Ammon's horn (tissue), 1 donor: ENCODE measurements at regions not wholly inside any gene's neighbourhood (a gene's known extent, or its start where the extent isn't known, plus 50 kb on each side); places are given as distances from the start of the nearest gene placed in this dataset.
"Not testable (repeated sequence)": the region's sequence is repeated elsewhere in the genome, so short reads cannot be mapped to it uniquely, and the experiment has no call there.

ENCODE experiments used
- DNase-seq: peaks from one replicate; pipeline ENCODE4 v3.0.0-alpha.2; 2016; ENCODE audit warnings: low spot score

DNA sequence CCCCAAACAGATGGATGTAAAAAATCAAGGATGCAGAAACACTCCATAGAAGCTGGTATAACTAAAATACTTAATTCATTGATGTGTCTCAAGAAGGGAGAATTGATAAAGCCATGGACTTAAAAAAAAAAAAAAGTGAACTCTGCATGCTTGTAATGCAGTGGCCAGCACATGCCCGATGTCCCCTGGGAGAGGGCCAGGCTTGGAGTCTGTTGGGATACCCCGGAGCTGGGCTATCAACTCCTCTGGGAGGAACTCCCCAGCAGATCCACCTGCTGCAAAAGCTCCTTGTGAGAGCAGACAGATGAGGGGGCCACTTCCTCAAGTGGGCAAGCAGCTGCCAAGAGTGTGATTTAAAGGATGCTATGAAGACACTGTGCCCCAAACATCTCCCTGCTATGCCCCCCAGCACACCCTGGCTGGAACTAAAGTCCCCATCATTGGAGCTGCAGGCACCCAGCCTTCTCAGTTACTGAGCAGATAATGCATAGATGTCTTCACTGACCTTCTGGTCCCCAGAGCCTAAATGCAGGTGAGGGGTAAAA is 311.5 kb upstream of the ID2 start:
- DNase-seq: no peak

DNA sequence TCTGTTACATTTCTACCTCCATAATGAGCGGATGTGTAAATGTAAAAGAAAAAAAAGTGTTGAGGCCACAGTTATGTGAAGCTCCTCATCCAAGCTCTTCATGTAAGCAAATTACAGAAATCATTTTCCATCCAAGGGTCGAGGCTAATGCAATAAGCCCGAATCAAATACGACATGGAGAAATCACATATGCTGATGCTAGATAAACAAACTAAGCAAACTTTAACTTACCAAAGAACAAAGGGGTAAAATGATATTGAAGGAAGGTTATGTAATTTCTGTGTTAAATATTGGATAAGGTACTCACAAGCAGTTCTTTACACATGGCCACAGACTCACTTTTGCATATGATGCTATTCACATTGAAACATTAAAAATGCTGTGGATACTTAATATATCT is 310.2 kb upstream of the ID2 start:
- no peak for DNase-seq

DNA sequence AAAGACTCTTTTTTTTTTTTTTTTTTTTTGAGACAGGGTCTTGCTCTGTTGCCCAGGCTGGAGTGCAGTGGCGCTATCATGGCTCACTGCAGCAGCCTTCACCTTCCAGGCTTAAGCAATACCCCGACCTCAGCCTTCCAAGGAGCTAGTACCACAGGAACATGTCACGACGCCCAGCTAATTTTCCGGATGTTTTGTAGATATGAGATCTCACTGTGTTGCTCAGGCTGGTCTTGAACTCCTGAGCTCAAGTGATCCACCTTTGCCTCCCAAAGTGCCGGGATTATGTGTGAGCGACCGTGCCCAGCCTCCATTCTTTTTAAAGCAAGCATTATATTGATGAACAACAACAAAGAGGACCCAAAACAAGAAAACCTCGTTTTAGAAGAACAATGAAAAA is 307.1 kb upstream of the ID2 start:
- DNase-seq: no peak

DNA sequence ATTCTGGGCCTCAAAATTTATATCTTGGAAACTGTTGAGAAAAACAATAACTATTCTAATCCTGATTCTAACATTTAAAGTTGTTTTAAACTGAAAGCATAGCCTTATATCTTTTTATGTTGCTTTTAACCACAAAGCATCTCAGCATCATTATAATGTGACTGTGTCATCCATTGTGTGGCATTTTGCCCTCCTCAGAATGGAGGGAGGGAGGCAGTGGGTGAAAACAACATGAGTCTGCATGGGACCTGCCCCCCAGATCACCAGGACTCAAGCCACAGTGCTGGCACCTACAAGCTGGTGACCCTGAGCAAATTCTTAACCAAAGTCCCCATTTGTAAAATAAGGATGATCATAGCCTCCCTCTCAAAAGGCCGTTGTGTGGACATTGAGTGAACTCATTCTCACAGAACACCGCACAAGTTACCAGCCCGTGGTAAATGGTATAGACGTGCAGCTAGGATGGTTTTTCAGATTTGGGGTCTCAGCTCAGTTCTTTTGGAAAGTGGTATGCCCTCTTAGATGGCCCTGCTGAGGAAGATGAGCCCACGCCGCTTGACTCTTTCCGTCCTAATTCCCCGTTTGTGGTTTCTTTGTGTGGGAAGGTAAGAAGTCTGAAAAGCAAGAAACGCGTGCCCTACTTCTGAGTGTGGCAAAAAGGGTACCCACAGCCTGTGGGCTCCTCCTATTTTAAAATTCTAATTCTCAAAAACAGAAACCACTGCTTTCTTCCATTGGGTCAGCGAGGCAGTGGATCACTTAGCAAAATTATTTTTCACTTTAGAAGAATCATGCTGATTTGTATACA is 305.0 kb upstream of the ID2 start:
- no peak for DNase-seq

DNA sequence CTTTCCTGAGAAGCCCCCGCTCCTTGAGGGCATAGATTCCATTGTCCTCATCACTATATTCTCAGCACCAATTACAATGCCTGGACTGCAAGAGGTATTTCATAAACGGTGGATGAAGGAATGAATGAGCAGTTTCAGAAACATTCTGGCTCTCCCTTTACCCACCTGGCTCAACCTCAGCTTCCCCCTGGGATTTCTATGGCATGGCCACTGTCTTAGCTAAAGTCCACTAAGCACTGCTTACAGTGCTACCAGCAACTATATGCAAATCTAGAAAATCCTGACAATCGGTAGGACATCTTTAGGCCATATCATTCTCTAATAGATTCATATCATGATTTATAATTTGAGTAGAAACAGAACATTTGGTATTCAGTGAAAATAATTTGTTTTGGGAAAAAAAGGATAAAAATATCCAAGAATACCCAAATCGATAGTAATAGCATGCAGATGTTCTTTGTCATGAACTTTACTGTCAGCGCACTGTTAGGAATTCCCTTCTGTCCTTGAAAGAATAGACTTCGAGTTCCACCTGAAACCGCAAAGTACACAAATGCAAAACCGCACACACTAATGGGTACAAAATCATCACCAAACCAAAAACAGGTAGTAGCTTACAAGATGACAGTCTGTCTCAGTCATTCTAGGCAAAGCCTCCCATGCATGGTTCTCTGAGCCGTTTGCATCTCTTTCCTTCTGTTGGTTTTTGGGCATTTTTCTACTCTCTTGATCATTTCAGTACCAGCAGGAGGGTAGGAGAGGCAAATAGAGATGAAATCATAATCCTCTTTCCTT is 303.6 kb upstream of the ID2 start:
- DNase-seq: no peak

DNA sequence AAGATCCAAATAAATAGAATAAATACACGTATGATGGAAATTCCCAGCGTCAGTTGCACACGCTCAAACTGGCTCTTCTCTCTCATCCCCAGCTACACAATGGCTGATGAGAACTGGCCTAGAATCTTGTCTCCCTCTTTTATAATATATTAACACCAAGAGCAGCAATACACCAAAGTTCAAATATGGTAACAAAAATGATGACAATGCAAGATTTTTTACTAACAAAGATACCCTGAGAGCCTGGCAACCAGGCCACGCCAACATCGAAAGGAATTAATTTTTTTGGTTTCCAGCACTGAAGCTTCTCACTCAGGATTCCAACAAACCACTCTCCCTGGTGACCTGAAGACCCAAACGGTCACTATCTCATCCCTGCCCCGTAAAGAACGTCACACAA is 302.7 kb upstream of the ID2 start:
- DNase-seq: no peak

DNA sequence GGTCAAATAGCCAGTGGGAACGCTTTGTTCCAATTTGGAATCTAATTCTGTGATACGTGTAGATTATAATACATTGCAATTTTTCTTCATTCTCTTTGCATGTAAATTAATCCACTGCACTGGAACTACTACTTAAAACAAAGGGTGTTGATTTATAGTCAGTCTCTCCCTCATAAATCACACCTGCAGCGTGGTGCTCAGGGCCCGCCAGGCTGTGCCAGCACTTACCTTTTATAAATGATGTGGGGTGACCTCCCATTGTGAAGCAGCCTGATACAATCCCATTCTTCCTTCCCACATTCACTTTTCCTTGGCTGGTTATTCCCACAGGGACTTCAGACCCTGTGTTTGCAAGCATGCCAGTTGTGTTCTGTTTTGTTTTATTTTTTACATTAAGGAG is 302.3 kb upstream of the ID2 start:
- DNase-seq: no peak

DNA sequence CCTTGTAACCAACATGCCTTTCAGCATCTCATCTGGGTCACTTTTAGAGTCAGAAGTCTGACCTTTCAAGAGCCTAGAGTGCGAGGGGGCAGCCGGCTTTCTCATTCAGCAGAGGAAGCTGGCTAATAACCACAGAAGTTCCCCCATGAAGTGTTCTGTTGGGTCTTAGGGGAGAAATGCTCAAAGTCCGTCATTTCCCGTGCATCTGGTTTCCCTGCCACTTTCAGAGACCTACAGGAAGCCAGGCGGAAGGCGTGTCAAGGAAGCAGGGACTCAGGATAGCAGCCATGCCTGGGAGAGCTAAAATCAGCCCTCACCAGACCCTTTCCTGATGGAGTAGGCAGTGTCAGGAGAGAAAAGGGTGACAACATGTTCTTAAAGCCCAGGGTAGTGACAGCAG is 301.8 kb upstream of the ID2 start:
- no peak for DNase-seq

DNA sequence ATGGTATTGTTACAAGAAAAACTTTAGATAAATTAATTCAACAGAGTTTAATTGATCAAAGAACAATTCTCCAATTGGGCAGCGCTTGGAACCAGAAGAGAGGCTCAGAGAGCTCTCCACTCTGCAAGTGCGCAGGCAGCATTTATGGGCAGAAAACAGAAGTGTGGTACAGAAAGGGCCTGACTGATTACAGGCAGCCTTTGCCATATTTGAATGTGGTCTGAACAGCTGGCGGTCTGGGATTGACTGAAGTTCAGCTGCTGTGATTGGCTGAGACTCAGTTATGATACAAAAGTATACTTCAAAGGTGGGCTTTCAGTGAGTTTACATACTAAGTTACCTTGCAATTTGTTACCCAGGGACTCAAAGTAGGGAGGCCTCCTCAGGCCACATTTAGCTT is 301.3 kb upstream of the ID2 start:
- no peak for DNase-seq

DNA sequence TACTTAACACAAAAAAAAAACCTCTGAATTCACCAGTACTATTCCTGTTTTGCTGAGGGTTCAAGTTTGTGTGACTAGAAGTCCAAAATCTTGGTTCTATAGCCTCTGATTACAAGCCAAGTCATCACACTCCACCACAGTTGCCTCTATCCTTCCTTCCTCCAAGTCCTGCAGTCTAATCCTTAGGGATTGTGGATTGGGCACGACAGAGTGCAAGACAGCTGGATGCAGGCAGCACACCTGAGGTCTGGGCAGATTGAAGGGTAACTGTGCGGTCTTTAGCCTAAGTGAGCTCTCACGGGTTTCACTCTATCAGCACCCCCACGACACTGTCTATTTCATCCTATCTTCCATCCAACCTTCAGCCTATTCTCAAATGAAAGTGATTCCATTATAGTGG is 299.4 kb upstream of the ID2 start:
- DNase-seq: no peak

DNA sequence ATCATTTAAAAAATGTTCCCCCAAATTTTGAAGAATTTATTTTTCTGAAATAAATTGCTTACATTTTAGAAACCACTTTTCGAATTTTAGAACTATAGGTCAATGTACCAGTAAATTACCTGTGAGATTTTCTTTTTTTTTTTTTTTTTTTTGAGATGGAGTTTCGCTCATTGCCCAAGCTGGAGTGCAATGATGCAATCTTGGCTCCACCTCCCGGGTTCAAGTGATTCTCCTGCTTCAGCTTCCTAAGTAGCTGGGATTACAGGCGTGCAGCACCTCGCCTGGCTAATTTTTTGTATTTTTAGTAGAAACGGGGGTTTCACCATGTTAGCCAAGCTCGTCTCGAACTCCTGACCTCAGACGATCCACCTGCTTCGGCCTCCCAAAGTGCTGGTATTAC is 295.1 kb upstream of the ID2 start:
- DNase-seq: not testable (repeated sequence)

DNA sequence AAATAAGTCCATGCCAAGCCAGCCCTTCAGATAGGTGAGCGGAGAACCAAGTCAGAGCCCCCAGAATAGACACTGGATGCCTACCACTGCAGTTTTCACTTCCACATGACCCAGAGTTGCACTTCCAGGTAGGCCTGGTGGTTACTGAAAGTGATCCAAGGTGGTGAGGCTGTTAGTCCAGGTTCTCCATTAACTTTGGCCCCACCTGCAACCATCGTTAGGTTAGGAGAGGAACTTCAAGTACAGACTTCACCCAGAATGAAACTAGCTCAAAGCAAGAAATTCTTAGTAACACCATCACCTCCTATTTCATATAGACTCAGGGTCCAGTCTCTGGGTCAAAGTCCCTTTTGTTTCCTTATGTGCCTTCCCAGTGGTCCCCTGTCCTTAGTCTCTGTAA is 293.1 kb upstream of the ID2 start:
- DNase-seq: no peak

DNA sequence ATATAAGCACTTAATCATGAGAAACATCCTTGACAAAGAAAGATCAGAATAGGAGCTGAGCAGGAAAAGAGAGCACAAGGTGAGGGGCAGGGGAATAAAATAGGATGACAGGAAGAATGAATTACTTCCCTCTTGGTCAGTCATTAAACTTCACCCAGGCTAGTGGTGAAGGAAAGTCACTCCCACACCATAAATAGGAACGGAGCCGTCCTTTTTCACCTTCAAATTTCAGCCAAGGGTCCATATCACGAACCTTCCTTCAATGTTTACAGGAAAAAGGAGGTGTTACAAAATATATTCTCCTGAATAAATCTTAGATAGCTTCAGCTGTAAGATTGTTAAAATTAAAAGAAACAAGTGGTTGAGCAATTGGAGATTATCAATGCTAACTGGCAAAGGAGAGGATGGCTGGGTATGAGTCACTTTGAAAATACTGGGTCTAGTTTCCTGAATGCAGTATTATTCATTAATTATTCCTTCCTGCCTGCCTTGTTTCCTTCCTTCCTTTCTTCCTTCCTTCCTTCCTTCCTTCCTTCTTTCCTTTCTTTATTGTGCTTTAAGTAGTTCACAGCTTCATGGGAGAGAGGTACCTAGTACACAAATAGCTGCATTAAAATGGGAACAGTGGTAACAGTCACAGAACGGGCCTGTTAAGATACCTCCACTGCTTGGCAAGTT is 292.3 kb upstream of the ID2 start:
- no peak for DNase-seq

DNA sequence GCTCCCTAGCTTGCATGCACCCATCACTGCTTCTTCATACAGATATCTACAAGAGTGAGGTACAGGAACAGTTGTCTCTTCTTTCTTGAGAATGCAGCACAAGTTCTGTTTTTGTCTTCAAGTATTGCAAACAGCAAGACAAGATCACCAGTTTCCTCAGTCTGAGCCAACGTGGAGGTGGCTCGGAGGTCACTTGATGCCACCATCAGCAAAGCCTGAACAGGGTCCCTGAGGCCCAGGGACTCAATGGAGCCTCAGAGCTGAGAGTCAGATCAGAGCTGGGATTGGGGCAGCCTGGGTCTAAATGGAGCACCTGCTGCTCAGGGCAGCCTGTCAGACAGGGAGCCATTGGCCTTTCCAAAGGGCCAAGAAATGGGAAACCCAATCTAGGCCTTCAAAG is 290.7 kb upstream of the ID2 start:
- no peak for DNase-seq

DNA sequence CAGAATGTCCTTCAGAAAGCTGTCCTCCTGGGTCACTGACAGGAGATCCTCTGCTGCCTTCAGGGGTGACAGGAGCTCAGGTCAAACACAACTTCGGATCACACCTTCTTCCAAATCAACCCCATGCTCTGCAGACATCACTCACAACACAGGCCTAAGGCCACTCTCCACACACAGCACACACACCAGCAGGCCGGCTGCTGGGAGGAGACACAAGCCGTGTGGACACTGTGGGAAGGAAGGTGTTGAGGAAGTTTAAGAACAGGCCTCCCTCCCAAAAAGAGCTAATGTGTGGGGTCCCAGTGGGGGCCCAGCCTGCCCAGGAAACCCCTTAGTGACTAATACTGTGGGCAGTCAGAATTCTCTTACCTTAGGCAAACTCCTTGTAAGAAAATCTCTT is 290.3 kb upstream of the ID2 start:
- no peak for DNase-seq

DNA sequence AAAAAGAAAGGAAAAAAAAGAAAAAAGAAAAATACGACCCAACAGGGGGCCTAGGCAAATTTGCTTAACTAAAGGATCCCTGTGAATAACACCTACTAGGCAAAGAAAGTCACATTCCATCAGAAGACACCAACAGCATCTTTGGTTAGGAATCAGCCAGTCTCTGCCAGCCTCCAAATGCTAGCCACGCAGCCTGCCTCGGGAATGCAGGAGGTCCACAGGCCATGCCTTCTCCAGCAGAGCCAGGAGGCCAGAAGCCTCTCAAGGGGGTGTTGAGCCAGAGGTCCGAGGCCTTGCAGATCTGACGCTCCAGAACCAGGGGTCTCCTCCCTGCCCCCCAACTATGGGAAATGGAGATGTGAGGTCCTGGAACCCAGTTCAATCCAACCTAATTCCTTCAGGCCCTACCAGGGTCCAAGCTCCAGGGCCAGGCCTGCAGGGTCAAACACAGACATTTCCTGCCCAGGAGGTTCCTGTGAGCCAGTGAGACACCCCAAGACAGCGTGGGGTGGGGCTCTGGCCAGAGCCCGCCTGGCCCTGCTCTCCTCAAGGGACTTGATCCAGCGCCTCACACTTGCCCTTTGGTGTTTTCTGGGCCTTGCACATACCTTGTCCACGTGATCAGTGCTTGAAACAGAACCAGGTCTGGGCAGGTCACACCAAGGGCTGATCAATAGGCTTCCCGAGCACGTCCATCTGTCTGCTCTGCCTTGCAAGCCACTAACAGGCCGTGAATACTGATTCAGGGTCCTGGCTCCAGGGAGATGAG is 289.6 kb upstream of the ID2 start:
- DNase-seq: no peak

DNA sequence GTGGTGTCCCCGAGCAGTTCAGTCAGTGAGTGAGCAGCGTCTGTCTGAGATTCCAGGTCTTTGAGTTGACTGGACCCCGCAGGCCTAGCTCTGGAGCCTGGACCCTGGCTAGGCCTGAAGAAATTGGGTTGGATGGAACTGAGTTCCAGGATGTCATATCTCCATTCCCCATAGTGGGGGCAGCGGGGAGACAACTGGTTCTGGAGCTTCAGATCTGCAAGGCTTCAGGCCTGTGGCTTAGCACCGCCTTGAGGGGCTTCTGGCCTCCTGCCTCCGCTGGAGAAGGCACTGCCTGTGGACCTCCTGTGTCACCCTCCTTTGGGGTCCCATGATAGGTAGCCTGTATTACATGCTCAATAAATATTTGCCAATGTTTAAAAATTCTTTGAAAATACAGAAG is 288.4 kb upstream of the ID2 start:
- DNase-seq: no peak

DNA sequence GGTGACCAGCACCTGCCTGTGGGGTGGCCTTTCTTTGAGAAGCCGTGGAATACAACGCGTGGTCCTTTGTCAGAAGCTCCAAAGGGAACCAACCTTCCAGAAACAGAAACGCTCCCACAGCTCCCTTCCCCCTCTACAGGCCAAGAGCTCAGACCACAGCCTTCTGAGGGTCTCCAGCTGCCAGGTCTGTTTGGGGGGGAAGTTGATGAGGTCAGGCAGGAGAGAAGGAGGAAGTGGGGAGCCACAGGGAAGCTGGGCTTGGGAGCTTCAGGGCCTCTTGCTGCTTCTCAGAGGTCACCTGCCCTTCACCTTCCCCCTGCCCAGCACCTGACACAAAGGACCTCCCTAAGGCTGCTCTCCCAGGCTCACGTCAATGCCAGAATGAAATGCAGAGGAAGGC is 287.7 kb upstream of the ID2 start:
- no peak for DNase-seq

DNA sequence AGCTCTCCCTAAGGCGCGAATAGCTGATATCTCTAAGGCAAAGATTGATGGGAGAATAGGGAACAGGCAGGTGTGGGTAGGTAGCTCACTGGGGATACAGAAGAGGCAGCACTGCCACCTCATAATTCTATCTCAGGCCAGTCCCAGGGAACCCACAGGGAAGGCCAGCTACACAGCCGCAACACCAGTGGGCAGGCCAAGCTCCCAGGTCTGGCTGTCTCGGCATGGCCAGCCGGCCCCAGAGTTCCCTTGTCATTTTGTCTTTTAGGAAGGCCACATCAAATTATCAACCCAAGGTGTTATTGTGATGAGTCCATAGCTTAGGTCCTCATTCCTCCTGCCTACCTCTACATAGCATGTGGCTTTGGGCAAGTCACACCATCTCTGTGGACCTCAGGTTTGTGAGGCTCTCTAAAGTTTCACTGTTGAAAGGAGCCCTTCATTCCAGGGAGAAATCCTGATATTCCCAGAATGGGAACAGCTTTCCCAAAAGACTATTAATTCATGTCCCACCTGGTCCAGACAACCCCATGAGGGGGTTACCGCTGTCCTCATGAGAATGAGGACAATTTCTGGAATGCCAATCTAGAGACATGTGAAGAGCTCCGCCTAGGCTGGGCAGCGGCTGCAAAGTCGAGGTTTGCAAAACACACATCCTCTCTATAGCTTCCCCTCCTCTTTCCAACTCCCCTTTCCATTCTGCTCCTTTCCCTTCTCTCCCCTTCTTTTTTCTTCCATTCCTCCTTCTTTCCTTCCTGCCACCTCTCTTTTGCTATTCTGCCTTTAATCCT is 287.1 kb upstream of the ID2 start:
- no peak for DNase-seq

DNA sequence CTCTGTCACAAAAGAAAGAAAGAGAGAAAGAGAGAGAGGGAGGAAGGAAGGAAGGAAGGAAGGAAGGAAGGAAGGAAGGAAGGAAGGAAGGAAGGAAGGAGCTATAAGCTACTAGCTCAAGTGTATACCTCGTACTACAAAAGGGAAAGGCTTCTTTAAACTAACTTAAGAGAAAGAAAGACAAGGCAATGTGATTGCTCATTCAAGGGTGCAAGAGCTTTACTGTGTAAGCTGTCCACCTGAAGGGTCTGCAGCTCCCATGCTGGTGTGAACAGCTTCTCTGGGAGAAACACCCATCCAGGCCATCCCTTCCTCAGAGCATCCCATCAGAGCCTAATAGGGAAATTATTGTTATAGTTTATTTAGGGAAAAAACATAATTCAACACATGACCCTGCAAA is 286.1 kb upstream of the ID2 start:
- no peak for DNase-seq

DNA sequence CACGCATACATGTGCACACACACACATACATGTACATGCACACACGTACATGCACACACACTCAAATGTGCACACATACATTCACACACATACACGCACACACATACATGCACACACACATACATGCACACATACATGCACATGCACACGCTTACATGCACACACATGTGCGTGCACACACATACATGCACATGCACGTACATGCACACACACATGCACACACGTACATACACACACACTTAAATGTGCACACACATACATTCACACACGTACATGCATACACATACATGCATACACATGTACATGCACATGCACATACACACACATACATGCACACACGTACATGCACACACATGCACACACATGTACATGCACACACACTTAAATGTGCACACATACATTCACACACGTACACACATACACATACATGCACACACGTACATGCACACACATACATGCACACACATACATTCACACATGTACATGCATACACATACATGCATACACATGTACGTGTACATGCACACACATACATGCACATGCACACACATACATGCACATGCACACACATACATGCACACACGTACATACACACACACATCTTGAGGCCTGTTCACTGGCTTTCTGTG is 283.7 kb upstream of the ID2 start:
- DNase-seq: no peak
